ENCODE measurements at regions not wholly inside any gene's neighbourhood (a gene's known extent, or its start where the extent isn't known, plus 50 kb on each side); places are given as distances from the start of the nearest gene placed in this dataset.
"Not testable (repeated sequence)": the region's sequence is repeated elsewhere in the genome, so short reads cannot be mapped to it uniquely, and the experiment has no call there.

DNA sequence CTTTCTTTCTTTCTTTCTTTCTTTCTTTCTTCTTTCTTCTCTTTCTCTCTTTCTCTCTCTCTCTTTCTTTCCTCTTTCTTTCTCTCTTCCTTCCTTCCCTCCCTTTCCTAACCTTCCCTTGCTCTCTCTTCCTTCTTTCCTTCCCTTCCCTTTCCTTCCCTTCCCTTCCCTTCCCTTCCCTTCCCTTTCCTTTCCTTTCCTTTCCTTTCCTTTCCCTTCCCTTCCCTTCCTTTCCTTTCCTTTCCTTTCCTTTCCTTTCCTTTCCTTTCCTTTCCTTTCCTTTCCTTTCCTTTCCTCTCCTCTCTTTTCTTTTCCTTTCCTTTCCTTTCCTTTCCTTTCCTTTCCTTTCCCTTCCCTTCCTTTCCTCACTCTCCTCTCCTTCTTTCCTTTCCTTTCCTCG is 5294.1 kb upstream of the TPTE start:
- TF ChIP-seq, protein P1, sequence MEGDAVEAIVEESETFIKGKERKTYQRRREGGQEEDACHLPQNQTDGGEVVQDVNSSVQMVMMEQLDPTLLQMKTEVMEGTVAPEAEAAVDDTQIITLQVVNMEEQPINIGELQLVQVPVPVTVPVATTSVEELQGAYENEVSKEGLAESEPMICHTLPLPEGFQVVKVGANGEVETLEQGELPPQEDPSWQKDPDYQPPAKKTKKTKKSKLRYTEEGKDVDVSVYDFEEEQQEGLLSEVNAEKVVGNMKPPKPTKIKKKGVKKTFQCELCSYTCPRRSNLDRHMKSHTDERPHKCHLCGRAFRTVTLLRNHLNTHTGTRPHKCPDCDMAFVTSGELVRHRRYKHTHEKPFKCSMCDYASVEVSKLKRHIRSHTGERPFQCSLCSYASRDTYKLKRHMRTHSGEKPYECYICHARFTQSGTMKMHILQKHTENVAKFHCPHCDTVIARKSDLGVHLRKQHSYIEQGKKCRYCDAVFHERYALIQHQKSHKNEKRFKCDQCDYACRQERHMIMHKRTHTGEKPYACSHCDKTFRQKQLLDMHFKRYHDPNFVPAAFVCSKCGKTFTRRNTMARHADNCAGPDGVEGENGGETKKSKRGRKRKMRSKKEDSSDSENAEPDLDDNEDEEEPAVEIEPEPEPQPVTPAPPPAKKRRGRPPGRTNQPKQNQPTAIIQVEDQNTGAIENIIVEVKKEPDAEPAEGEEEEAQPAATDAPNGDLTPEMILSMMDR (IDR thresholded peaks at IDR 0.05; ENCODE audit: low read depth, low read length): not testable (repeated sequence)
- TF ChIP-seq EZH2phosphoT487 (IDR thresholded peaks at IDR 0.05; ENCODE audit: low read depth): not testable (repeated sequence)
